H9 (cell line): ENCODE measurements at regions not wholly inside any gene's neighbourhood (a gene's known extent, or its start where the extent isn't known, plus 50 kb on each side); places are given as distances from the start of the nearest gene placed in this dataset.

Experiments used
- DNase-seq: peaks from one replicate; pipeline ENCODE4 v3.0.0-alpha.2; 2017
- H2AFZ ChIP-seq: one replicate; pipeline ENCODE4 v1.6.1; 2013; ENCODE audit warnings: mild to moderate bottlenecking, low read length, control low read depth, moderate library complexity
- H2AK5ac ChIP-seq: 2 replicates; pipeline ENCODE4 v1.6.1; 2013; ENCODE audit warnings: low read length, control low read depth, mixed read lengths; ENCODE audit not compliant: insufficient read length
- H2BK120ac ChIP-seq: one replicate; pipeline ENCODE4 v1.6.1; 2013; ENCODE audit warnings: low read depth, mild to moderate bottlenecking, low read length, control low read depth, inconsistent platforms; ENCODE audit not compliant: poor library complexity, severe bottlenecking
- H2BK12ac ChIP-seq: 2 replicates; pipeline ENCODE4 v1.6.1; 2013; ENCODE audit warnings: low read length, control low read depth, mixed read lengths, low read depth; ENCODE audit not compliant: insufficient read length
- H2BK15ac ChIP-seq: 2 replicates; pipeline ENCODE4 v1.6.1; 2013; ENCODE audit warnings: low read depth, low read length, control low read depth
- H2BK20ac ChIP-seq: one replicate; pipeline ENCODE4 v1.6.1; 2013; ENCODE audit warnings: low read depth, mild to moderate bottlenecking, low read length, control low read depth, inconsistent platforms; ENCODE audit not compliant: poor library complexity, severe bottlenecking
- H2BK5ac ChIP-seq: 2 replicates; pipeline ENCODE4 v1.6.1; 2013; ENCODE audit warnings: low read length, control low read depth, mixed read lengths; ENCODE audit not compliant: insufficient read length
- H3K14ac ChIP-seq: 2 replicates; pipeline ENCODE4 v1.6.1; 2013; ENCODE audit warnings: low read length, control low read depth; ENCODE audit not compliant: insufficient read depth
- H3K18ac ChIP-seq: 2 replicates; pipeline ENCODE4 v1.6.1; 2013; ENCODE audit warnings: low read depth, mild to moderate bottlenecking, mixed read lengths, low read length, control low read depth; ENCODE audit not compliant: insufficient read length
- H3K23ac ChIP-seq: 2 replicates; pipeline ENCODE4 v1.6.1; 2013; ENCODE audit warnings: low read length, control low read depth, mixed read lengths, low read depth; ENCODE audit not compliant: insufficient read length
- H3K23me2 ChIP-seq: 2 replicates; pipeline ENCODE4 v1.6.1; 2013; ENCODE audit warnings: low read depth, mild to moderate bottlenecking, mixed read lengths, low read length, control low read depth; ENCODE audit not compliant: insufficient read length, poor library complexity, severe bottlenecking
- H3K27ac ChIP-seq: 2 replicates; pipeline ENCODE4 v1.5.1; 2013; ENCODE audit warnings: low read length, control low read depth, mixed read lengths, low read depth; ENCODE audit not compliant: insufficient read length
- H3K27me3 ChIP-seq: 2 replicates; pipeline ENCODE4 v1.6.1; 2013; ENCODE audit warnings: low read length, control low read depth, inconsistent platforms; ENCODE audit not compliant: insufficient read depth
- H3K4ac ChIP-seq: 2 replicates; pipeline ENCODE4 v1.6.1; 2013; ENCODE audit warnings: low read depth, mild to moderate bottlenecking, control low read depth, inconsistent platforms, low read length, moderate library complexity
- H3K4me1 ChIP-seq: 2 replicates; pipeline ENCODE4 v1.6.1; 2013; ENCODE audit warnings: low read length, control low read depth, inconsistent platforms; ENCODE audit not compliant: insufficient read depth
- H3K4me2 ChIP-seq: 2 replicates; pipeline ENCODE4 v1.6.1; 2013; ENCODE audit warnings: low read length, control low read depth, mixed read lengths; ENCODE audit not compliant: insufficient read length, insufficient read depth
- H3K56ac ChIP-seq: 2 replicates; pipeline ENCODE4 v1.6.1; 2013; ENCODE audit warnings: low read depth, mild to moderate bottlenecking, mixed read lengths, low read length, control low read depth; ENCODE audit not compliant: insufficient read length
- H3K79me1 ChIP-seq: 2 replicates; pipeline ENCODE4 v1.6.1; 2013; ENCODE audit warnings: low read depth, mild to moderate bottlenecking, moderate library complexity, low read length, control low read depth, inconsistent platforms; ENCODE audit not compliant: insufficient read depth, poor library complexity, severe bottlenecking
- H3K79me2 ChIP-seq: 2 replicates; pipeline ENCODE4 v1.6.1; 2013; ENCODE audit warnings: low read length, control low read depth, inconsistent platforms; ENCODE audit not compliant: insufficient read depth
- H3K9ac ChIP-seq: 2 replicates; pipeline ENCODE4 v1.6.1; 2013; ENCODE audit warnings: low read length, control low read depth, mixed read lengths; ENCODE audit not compliant: insufficient read length; ENCODE audit errors: extremely low read depth
- H3K9me3 ChIP-seq: one replicate; pipeline ENCODE4 v1.6.1; 2013; ENCODE audit warnings: low read depth, low read length, inconsistent platforms; ENCODE audit not compliant: control insufficient read depth
- H3T11ph ChIP-seq: one replicate; pipeline ENCODE4 v1.6.1; 2013; ENCODE audit warnings: mild to moderate bottlenecking, low read length, control low read depth, inconsistent platforms
- H4K20me1 ChIP-seq: one replicate; pipeline ENCODE4 v1.6.1; 2013; ENCODE audit not compliant: control insufficient read depth, insufficient read length, insufficient read depth
- H4K5ac ChIP-seq: 2 replicates; pipeline ENCODE4 v1.6.1; 2013; ENCODE audit warnings: low read depth, mild to moderate bottlenecking, mixed read lengths, low read length, control low read depth; ENCODE audit not compliant: insufficient read length
- H4K8ac ChIP-seq: replicated peaks from 2 replicates; pipeline ENCODE4 v1.6.1; 2013; ENCODE audit warnings: low read length, control low read depth, mixed read lengths, low read depth; ENCODE audit not compliant: insufficient read length
- H4K91ac ChIP-seq: 2 replicates; pipeline ENCODE4 v1.6.1; 2013; ENCODE audit warnings: low read depth, mild to moderate bottlenecking, moderate library complexity, mixed read lengths, low read length, control low read depth; ENCODE audit not compliant: insufficient read length
- H3K27ac Mint-ChIP-seq, 3 experiments: 2 replicates in 2 of 3; 3 replicates in 1 of 3; pipeline ENCODE4 v1.8.0; 2020 to 2021; ENCODE audit warnings: mixed read lengths in 3 of 3, mild to moderate bottlenecking in 1 of 3, moderate library complexity in 1 of 3
- H3K27me3 Mint-ChIP-seq: 2 replicates; pipeline ENCODE4 v1.8.0; 2021; ENCODE audit warnings: low read depth, mild to moderate bottlenecking, moderate library complexity, mixed read lengths
- H3K36me3 Mint-ChIP-seq, 3 experiments: 2 replicates in 2 of 3; 3 replicates in 1 of 3; pipeline ENCODE4 v1.8.0; 2020 to 2021; ENCODE audit warnings: low read depth in 3 of 3, mixed read lengths in 3 of 3; ENCODE audit not compliant: insufficient read depth in 1 of 3
- H3K4me1 Mint-ChIP-seq, 2 experiments: 2 replicates each; pipeline ENCODE4 v1.8.0; 2020; ENCODE audit warnings: mixed read lengths in 2 of 2
- H3K4me3 Mint-ChIP-seq, 2 experiments: 2 replicates in 1 of 2; 3 replicates in 1 of 2; pipeline ENCODE4 v1.8.0; 2020 to 2021; ENCODE audit warnings: mild to moderate bottlenecking in 2 of 2, mixed read lengths in 2 of 2, moderate library complexity in 1 of 2
- H3K9me3 Mint-ChIP-seq, 2 experiments: 2 replicates in 1 of 2; 3 replicates in 1 of 2; pipeline ENCODE4 v1.8.0; 2020; ENCODE audit warnings: mild to moderate bottlenecking in 2 of 2, mixed read lengths in 2 of 2, moderate library complexity in 1 of 2
- CTCF ChIP-seq: fragments of 200-600 bp; sonication (generic); conservative IDR thresholded peaks from 3 replicates; pipeline ENCODE4 v1.8.0; 2021; ENCODE audit warnings: antibody characterized with exemption, mild to moderate bottlenecking
- WGBS: extraction: QIAGEN DNeasy Blood & Tissue Kit; methylation state at CpG from one replicate; pipeline ENCODE4 v1.1.7; 2013; ENCODE audit warnings: missing lambda C conversion rate, low lambda C conversion rate, mixed read lengths; ENCODE audit not compliant: insufficient read length; ENCODE audit errors: extremely low coverage; 5-methylcytosine and 5-hydroxymethylcytosine counted together

- H4K5ac ChIP-seq, result no peak overlapping the region
- H2BK5ac ChIP-seq, result no peak overlapping the region
- no peak overlapping the region for H2BK15ac ChIP-seq
- H2BK120ac ChIP-seq, result no peak overlapping the region
- H3K27me3 ChIP-seq, result no peaks in the 10 kb centered on the region
- no peaks in the 10 kb centered on the region for H3K79me1 ChIP-seq
- no peak overlapping the region for H3K23ac ChIP-seq
- no peaks in the 10 kb centered on the region for H4K20me1 ChIP-seq
- H3K4ac ChIP-seq, result no peak overlapping the region
- no peak overlapping the region for H3K9ac ChIP-seq
- Mint-ChIP-seq H3K9me3 (no peaks in the 10 kb centered on the region), H3K4me1 (peaks cover 25 to 27% of the 10 kb centered on the region in 2 experiments), H3K27ac (no peak overlapping the region), H3K27me3 (no peaks in the 10 kb centered on the region), H3K36me3 (no peaks in the 10 kb centered on the region), H3K4me3 (no peak overlapping the region)
- H3K14ac ChIP-seq, result no peak overlapping the region
- H3K18ac ChIP-seq, result no peak overlapping the region
- no peak overlapping the region for H3K4me2 ChIP-seq
- WGBS, result no CpG with 5 or more reads among the region's 2 CpGs
- H3K23me2 ChIP-seq, result no peaks in the 10 kb centered on the region
- no peaks in the 10 kb centered on the region for H3K9me3 ChIP-seq
- no peak overlapping the region for H4K8ac ChIP-seq
- no peak overlapping the region for H2AFZ ChIP-seq
- H2BK20ac ChIP-seq, result no peak overlapping the region
- no peak overlapping the region for H3K27ac ChIP-seq
- DNase-seq, result no peak
- no peaks in the 10 kb centered on the region for H3K79me2 ChIP-seq
- H2BK12ac ChIP-seq, result no peak overlapping the region
- no peak overlapping the region for H3T11ph ChIP-seq
- no peak for TF ChIP-seq CTCF
- no peak overlapping the region for H2AK5ac ChIP-seq
- H4K91ac ChIP-seq, result no peak overlapping the region
- H3K56ac ChIP-seq, result no peak overlapping the region
- H3K4me1 ChIP-seq, result peaks cover 7% of the 10 kb centered on the region; the same call in 1 of the 2 replicates
Observed at GRCh38 chr5:125333416-125333815, 587.0 kb upstream of the ZNF608 start.
